ENCODE measurements at regions not wholly inside any gene's neighbourhood (a gene's known extent, or its start where the extent isn't known, plus 50 kb on each side); places are given as distances from the start of the nearest gene placed in this dataset.

DNA sequence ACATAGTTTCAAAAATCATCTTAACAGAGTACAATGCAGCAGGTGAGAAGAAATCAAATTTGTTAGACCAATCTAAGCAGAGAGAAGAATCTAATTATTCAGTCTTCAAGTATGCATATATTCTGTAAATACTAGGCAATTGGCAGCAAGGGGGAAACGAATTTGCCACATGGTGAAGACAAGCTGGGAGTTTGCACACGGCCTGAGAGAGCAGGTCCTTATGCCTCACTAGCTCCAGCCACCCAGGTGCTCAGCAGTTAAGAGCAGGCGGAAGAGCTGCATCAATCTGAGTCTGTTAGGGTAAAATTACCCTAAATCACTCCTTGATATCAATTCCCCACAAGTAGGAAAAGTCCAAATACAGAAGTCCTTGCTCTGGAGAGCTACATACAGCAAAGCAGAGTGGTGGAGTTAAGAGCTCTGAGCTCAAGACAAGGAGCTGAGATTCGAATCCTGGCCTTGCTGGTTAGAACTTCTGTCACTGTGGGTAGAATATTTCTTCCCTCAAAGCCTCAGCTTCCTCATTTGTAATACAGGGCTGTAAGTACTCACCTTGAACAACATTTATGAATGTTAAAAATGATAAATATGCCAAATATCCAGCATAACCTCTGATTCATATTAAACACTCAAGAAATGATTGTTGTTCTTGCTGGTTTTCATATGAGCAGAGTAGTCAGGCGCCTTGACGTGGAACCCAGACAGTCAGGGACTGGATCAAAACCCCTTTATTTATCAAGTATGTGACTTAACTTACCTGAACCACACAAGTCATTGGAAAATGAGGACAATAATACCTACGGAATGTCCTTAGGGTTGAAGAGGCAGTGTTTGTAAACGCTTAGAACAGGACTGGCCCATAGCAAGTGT, 444.2 kb downstream of the CDH26 start:
- intact Hi-C loops (cut with DNase I) = no loop called here
- H3K4me1 ChIP-seq = no peaks in the 10 kb centered on the region

DNA sequence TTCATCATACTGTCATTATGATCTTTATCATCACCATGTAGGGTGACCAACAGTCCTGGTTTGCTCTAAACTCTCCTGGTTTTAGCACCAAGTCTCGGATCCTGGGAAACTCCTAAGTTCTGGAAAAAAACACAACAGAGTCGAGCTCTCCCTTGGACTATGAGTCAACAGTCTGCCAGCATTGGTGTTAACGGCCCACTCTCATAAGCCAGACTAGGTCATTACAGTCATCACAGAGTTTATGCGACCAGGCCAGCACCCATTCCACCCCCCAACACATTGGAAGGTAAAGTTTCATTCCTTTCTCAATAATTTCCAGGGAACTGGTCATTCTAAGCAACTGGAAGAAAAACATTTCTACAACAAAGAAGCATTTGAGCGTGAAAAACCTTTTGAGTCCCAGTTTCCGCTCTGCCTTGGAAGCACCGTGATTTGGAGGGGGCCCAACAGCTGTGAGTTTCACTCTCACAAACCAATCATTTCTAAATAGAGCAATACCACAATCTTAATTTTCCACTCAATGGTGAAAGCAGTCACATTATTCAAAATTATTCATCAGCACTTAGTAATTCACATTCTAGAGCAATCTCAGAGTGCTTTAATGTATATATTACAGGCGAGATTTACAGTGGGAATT, 445.0 kb downstream of the CDH26 start:
- Histone ChIP-seq H3K9me3 (no peaks in the 10 kb centered on the region), H3K27me3 (no peaks in the 10 kb centered on the region), H3K4me1 (no peaks in the 10 kb centered on the region), H3K4me3 (no peak overlapping the region), H3K36me3 (no peaks in the 10 kb centered on the region), H3K27ac (no peak overlapping the region)
- intact Hi-C loops (cut with DNase I) = no loop called here
- TF ChIP-seq, protein P1, sequence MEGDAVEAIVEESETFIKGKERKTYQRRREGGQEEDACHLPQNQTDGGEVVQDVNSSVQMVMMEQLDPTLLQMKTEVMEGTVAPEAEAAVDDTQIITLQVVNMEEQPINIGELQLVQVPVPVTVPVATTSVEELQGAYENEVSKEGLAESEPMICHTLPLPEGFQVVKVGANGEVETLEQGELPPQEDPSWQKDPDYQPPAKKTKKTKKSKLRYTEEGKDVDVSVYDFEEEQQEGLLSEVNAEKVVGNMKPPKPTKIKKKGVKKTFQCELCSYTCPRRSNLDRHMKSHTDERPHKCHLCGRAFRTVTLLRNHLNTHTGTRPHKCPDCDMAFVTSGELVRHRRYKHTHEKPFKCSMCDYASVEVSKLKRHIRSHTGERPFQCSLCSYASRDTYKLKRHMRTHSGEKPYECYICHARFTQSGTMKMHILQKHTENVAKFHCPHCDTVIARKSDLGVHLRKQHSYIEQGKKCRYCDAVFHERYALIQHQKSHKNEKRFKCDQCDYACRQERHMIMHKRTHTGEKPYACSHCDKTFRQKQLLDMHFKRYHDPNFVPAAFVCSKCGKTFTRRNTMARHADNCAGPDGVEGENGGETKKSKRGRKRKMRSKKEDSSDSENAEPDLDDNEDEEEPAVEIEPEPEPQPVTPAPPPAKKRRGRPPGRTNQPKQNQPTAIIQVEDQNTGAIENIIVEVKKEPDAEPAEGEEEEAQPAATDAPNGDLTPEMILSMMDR (IDR thresholded peaks at IDR 0.05) = no peak
- DNase-seq (ENCODE audit: low spot score in 2 of 2) = no peak

More for the DNA sequence above, 444.2 kb downstream of the CDH26 start:
- no peak overlapping the region for H3K27ac ChIP-seq
- no peak for DNase-seq (ENCODE audit: low spot score in 2 of 2)
- no peaks in the 10 kb centered on the region for H3K27me3 ChIP-seq
- H3K9me3 ChIP-seq = no peaks in the 10 kb centered on the region
- no peaks in the 10 kb centered on the region for H3K36me3 ChIP-seq
- H3K4me3 ChIP-seq = no peak overlapping the region
- TF ChIP-seq, protein P1 (IDR thresholded peaks at IDR 0.05) = no peak

DNA sequence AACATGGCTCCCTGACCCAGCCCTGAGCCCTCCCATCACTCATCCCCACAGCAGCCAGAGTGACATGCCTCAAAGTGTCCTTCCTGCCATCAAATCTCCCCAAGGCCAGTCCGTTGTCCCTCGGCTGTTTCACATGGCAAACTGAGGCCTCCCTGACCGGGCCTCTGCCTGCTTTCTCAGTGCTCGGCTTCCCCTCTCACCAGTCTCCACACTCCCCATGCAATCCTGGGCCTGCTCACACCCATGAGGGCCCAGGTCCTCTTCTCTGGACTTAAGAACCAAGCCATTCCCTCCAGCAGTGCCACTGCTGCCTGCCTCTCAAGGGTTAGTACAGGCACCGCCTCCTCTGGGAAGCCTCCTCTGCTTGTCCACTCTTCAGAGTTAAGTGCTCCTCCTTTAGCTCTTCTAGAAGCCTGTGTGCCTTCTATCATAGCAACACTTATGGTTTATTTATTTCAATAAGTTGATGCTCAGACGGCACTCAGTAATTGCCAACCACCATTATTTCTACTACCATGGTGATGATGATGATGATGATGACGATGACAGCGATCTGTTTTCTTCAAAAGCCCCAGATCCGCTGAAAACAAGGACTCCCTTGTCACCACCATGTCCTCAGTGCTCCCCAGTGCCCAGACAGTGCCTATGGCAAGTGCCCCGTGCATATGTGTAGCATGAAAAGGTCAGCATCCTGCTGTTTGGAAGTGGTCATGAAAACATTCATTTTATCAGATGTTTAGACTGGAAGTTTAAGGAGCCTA, 449.0 kb downstream of the CDH26 start:
- H3K36me3 ChIP-seq = no peaks in the 10 kb centered on the region
- H3K4me3 ChIP-seq = no peak overlapping the region
- H3K27ac ChIP-seq = no peak overlapping the region
- no peaks in the 10 kb centered on the region for H3K9me3 ChIP-seq
- DNase-seq (ENCODE audit: low spot score in 2 of 2) = no peak
- TF ChIP-seq, protein P1 (IDR thresholded peaks at IDR 0.05) = no peak
- no peaks in the 10 kb centered on the region for H3K27me3 ChIP-seq
- intact Hi-C loops (cut with DNase I) = no loop called here
- H3K4me1 ChIP-seq = no peaks in the 10 kb centered on the region

DNA sequence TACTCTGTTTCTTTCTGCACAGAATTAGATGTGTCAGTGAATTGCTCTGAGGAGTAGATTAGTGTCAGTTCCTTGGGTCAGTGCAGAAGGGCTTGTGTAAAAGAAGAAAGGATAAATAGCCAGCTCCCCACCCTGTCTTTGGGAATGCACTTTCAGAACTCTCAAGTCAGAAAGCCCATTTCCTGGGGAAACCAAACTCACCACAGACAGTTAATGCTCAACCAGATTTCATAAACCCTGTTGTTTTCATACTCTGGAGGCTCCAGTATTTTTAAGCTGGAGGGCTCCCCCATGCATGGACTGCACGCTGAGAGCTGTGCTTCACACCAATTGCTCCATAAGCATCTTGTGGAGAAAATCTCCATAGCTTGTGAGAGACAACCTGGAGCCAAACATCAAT, 449.7 kb downstream of the CDH26 start:
- Histone ChIP-seq H3K4me1 (no peaks in the 10 kb centered on the region), H3K4me3 (no peak overlapping the region), H3K9me3 (no peaks in the 10 kb centered on the region), H3K27me3 (no peaks in the 10 kb centered on the region), H3K36me3 (no peaks in the 10 kb centered on the region), H3K27ac (no peak overlapping the region)
- intact Hi-C loops (cut with DNase I) = no loop called here
- DNase-seq (ENCODE audit: low spot score in 2 of 2) = no peak
- TF ChIP-seq, protein P1 (IDR thresholded peaks at IDR 0.05) = no peak

DNA sequence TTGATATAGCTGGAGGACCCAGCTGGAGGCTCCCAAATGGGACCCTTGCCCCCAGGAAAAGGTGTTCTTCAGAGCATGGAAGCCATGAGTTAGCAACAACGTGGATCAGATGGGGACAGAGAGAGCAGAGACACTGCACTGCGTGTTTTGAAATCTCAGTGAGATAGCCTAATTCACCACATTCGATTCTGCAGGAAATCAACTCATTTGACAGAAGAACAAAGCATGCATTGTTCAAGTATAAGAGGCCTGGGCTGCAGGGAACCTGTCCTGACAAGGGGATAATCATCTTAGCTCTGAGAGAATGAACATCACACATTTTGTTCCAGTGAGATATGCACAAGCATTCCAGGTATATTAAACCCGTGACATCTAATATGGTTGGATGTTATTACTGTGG, 450.2 kb downstream of the CDH26 start:
- TF ChIP-seq, protein P1 (IDR thresholded peaks at IDR 0.05) = no peak
- Histone ChIP-seq H3K9me3 (no peaks in the 10 kb centered on the region), H3K27ac (no peak overlapping the region), H3K4me3 (no peak overlapping the region), H3K27me3 (no peaks in the 10 kb centered on the region), H3K4me1 (no peaks in the 10 kb centered on the region), H3K36me3 (no peaks in the 10 kb centered on the region)
- DNase-seq (ENCODE audit: low spot score in 2 of 2) = no peak
- intact Hi-C loops (cut with DNase I) = no loop called here

Data from ascending aorta (tissue), 2 donors.